Amniotic epithelial cell (primary cell): ENCODE measurements at regions not wholly inside any gene's neighbourhood (a gene's known extent, or its start where the extent isn't known, plus 50 kb on each side); places are given as distances from the start of the nearest gene placed in this dataset.

ENCODE experiments used
- DNase-seq: peaks from one replicate; pipeline ENCODE4 v3.0.0-alpha.2; 2010; ENCODE audit warnings: low read depth

GRCh38 chr4:28654618-28655017, 1794.0 kb downstream of the STIM2 start:
- DNase-seq, result no peak

GRCh38 chr4:28665306-28665705, 1804.7 kb downstream of the STIM2 start:
- no peak for DNase-seq

DNA sequence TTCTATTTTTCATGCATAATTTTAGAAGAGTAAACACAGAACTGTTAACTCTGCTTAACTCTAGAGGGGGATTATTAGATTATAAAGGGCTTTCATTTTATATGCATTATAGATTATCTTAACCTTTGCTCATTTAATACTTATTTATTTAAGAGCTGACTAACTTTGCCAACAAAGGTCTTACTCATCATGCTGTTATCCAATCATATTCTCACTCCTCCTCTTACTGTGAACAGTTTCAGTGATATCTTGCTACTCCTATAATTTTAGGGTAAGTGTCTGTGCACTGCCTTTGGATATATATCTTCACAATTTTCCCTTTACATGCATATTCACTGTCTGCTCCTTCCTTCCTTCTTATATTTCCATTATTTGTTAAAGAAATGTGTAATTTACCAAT, 1814.9 kb downstream of the STIM2 start:
- peak; percentile 14 for DNase-seq

DNA sequence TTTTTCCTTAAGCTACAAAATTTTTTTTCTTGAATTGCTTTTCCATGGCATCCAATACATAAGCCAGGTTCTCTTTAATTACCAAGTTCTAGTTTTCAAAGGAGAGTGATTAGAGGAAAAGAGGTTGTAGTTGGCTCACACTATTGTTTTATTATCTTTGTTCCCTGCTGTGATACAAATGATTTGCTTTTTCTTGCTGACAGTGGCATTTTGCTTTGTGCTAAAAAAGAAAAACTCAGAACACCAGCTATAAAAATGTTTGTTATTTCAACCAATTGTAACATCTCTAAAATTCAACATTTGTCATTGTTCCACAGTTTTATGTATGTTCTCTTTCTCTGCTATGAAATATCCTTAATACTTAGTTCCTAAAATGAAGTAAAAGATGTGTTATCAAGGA, 1817.2 kb downstream of the STIM2 start:
- no peak for DNase-seq

GRCh38 chr4:28682847-28683246, 1822.2 kb downstream of the STIM2 start:
- no peak for DNase-seq

GRCh38 chr4:28686618-28687017, 1826.0 kb downstream of the STIM2 start:
- DNase-seq, result peak; percentile 65

GRCh38 chr4:28690890-28691289, 1830.2 kb downstream of the STIM2 start:
- DNase-seq, result no peak

DNA sequence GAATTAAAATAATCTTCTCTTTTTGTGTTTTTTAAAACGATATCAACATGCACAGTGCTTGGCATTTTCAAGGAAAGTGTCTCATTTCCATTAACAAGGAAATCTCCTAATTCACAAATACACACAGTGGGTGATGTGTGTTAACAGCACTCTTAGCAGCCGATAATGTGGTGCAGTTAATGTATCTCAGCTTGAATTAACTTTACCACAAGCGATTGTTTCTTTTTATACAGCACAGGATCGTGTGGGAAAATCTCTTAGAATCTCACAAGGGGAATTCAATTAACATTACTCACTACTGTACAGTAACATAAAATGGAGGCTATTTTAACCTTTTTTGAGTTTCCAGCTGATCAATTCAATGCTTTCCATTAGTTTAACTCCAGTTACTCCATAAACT, 1841.9 kb downstream of the STIM2 start:
- no peak for DNase-seq

GRCh38 chr4:28709891-28710290, 1849.2 kb downstream of the STIM2 start:
- peak; percentile 61 for DNase-seq

GRCh38 chr4:28723371-28723770, 1862.7 kb downstream of the STIM2 start:
- DNase-seq, result peak; percentile 28

GRCh38 chr4:28724239-28724638, 1863.6 kb downstream of the STIM2 start:
- DNase-seq, result no peak

DNA sequence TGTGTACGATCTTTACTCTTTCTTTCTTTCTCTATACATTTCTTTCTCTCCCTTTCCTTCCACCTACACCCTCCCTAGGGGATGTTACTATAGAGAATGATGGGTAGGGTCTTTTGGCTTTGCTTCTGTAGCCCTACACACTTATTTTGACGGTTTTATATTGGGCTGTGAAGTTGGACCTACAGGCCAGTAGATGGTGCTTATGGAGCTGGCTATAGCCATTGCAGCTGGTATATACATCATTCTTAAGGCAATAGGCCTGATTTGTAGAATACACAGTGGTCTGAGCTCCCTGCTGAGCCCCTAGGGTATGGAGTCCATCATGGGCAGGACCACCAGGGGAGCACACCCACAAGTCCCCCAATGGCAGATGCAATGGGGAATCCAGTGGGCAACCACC, 1869.7 kb downstream of the STIM2 start:
- no peak for DNase-seq

- DNase-seq, result peak; percentile 55
Observed at GRCh38 chr4:28744066-28744465, 1883.4 kb downstream of the STIM2 start.

DNA sequence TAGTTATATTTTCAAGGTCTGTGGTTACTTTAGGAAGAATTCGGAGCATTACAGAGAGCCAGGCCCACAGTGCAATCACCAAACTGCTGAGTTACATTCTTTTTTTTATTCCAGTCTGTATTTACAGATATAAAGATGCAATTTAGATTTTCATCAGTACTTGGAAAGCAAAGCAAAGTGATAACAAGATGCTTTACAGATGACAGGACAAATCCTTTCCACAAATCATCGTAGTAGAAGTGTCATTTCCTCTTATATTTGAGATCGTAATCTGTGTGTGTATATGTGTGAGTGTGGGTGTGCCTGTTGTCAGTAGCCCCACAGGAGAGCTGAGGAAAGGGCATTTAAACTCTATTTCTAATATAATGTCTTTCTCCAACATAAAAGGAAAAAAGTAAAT, 1893.7 kb downstream of the STIM2 start:
- DNase-seq, result peak; percentile 57

- no peak for DNase-seq
Observed at GRCh38 chr4:28755081-28755480, 1894.4 kb downstream of the STIM2 start.

- no peak for DNase-seq
Observed at GRCh38 chr4:28759064-28759463, 1898.4 kb downstream of the STIM2 start.

DNA sequence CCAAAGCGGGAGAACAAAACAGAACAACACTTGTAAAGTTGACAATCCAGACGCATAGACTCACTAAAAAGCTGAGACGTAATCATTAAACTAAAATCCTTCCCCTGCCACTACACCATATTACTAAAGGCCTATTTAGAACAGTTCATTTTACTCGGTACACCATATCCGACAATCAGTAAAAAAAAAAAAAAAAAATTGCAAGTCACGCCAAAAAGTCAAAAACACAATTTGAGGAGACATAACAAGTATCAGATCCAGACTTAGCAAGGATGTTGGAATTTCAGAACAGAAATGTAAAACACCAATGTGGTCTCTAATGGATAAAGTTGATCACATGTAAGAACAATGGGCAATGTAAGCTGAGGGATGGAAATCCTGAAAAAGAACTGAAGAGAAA, 1899.4 kb downstream of the STIM2 start:
- DNase-seq, result no peak

DNA sequence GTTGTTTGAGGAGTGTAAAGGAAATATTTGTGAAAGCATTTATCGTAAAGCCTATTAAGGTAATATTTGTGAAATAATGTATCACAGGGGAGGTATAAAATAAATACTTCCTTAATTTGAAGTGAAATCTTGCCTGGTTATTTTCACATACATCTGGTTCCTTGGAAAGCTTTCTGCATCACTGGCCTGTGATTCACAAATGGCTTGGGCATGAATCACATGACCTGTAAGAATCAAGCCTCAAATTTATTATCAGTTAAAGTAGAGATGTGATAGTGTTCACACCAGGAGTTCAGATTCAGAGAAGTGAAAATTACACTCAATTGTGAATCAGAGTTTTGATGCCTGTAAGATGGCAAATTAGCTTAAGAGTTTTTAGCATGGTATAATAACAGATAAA, 1911.4 kb downstream of the STIM2 start:
- peak; percentile 84 for DNase-seq

GRCh38 chr4:28772788-28773187, 1912.1 kb downstream of the STIM2 start:
- no peak for DNase-seq

DNA sequence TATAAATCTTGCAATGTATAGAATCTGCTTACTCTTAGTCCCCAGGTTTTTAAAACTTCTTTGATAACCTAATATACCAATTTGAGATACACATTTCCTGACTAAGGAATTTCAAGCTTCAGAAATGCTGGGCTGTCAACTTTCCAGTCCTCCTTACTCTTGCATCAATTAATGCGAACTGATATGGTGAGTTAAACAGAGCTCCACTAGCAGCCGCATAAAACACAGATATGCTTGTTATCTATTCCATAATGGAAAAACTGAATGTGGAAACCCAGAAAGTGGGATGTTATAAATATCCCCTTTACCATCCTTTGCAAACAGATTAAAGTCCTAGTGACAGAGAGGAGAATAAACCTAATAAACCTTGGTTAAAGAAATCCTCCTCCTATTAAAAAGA, 1913.7 kb downstream of the STIM2 start:
- DNase-seq, result peak; percentile 57

DNA sequence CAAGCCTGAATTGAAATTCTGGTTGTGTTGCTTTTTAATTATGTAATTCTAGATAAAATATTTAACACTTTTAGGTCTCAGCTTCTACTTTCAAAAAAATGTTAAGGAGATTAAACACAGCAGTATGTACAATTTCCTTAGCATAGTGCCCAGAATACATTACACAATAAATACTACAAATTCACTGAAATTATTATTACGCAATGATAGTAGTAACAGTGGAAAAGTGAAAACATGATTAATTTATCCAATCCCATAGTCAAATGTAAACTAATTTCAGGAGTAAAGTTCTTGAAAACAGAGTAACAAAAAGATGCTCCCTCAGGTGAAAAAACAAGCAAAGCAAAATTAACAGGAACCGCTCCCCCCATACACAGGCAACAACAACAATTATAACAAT, 1915.4 kb downstream of the STIM2 start:
- DNase-seq, result peak; percentile 9

- no peak for DNase-seq
Observed at GRCh38 chr4:28784188-28784587, 1923.5 kb downstream of the STIM2 start.

- no peak for DNase-seq
Observed at GRCh38 chr4:28787947-28788346, 1927.3 kb downstream of the STIM2 start.

GRCh38 chr4:28788929-28789490, 1928.4 kb downstream of the STIM2 start:
- no peak for DNase-seq
